Neural cell (in vitro differentiated cells): ENCODE measurements at regions not wholly inside any gene's neighbourhood (a gene's known extent, or its start where the extent isn't known, plus 50 kb on each side); places are given as distances from the start of the nearest gene placed in this dataset.

ENCODE experiments used
- H2AFZ ChIP-seq: fragments of 200-600, 300-800 bp; sonication (generic), shearing (Covaris generic); 2 replicates; pipeline ENCODE4 v1.6.0; 2014; ENCODE audit warnings: low read depth, mild to moderate bottlenecking, antibody characterized with exemption, low read length, moderate library complexity
- H3F3A ChIP-seq: fragments of 200-600 bp; shearing (Covaris generic); 2 replicates; pipeline ENCODE4 v1.6.1; 2016; ENCODE audit warnings: mild to moderate bottlenecking, moderate library complexity, mixed read lengths, antibody characterized with exemption, low read length; ENCODE audit not compliant: insufficient read depth, poor library complexity, severe bottlenecking
- H3K27ac ChIP-seq: fragments of 200-600, 300-800 bp; sonication (generic), shearing (Covaris generic); 2 replicates; pipeline ENCODE4 v1.5.1; 2014; ENCODE audit warnings: mild to moderate bottlenecking, low read length, moderate library complexity
- H3K27me3 ChIP-seq: fragments of 300-800, 200-600 bp; sonication (generic), shearing (Covaris generic); 2 replicates; pipeline ENCODE4 v1.6.0; 2014; ENCODE audit warnings: mild to moderate bottlenecking, low read depth, low read length, moderate library complexity; ENCODE audit not compliant: insufficient read depth
- H3K36me3 ChIP-seq: fragments of 300-800, 200-600 bp; sonication (generic), shearing (Covaris generic); 2 replicates; pipeline ENCODE4 v1.5.1; 2014; ENCODE audit warnings: mild to moderate bottlenecking, antibody characterized with exemption, low read length, moderate library complexity; ENCODE audit not compliant: insufficient read depth
- H3K4me2 ChIP-seq: fragments of 300-800, 200-600 bp; sonication (generic), shearing (Covaris generic); 2 replicates; pipeline ENCODE4 v1.6.0; 2014; ENCODE audit warnings: mild to moderate bottlenecking, low read length
- H3K4me3 ChIP-seq: fragments of 300-800, 200-600 bp; sonication (generic), shearing (Covaris generic); 2 replicates; pipeline ENCODE4 v1.5.1; 2014; ENCODE audit warnings: mild to moderate bottlenecking, low read length, moderate library complexity
- H3K79me2 ChIP-seq: fragments of 200-600 bp; shearing (Covaris generic); replicated peaks from 2 replicates; pipeline ENCODE4 v1.6.0; 2014; ENCODE audit warnings: mild to moderate bottlenecking, low read length, moderate library complexity; ENCODE audit not compliant: insufficient read depth
- H3K9ac ChIP-seq: fragments of 300-800, 200-600 bp; sonication (generic), shearing (Covaris generic); 2 replicates; pipeline ENCODE4 v1.6.1; 2016; ENCODE audit warnings: mild to moderate bottlenecking, low read length, mixed read lengths
- H3K9me2 ChIP-seq: fragments of 200-600 bp; shearing (Covaris generic); 2 replicates; pipeline ENCODE4 v1.6.1; 2016; ENCODE audit warnings: mild to moderate bottlenecking, low read length, mixed read lengths; ENCODE audit not compliant: insufficient read depth
- H3K9me3 ChIP-seq: fragments of 200-600, 300-800 bp; sonication (generic), shearing (Covaris generic); 2 replicates; pipeline ENCODE4 v1.6.1; 2016; ENCODE audit warnings: mild to moderate bottlenecking, mixed run types, low read length, moderate library complexity, mixed read lengths
- H4K20me1 ChIP-seq: fragments of 200-600 bp; shearing (Covaris generic); 2 replicates; pipeline ENCODE4 v1.6.1; 2016; ENCODE audit warnings: mild to moderate bottlenecking, mixed run types; ENCODE audit not compliant: insufficient read depth
- EP300 ChIP-seq: fragments of 450-650 bp; conservative IDR thresholded peaks from 2 replicates; pipeline ENCODE4 v1.6.1; 2014; ENCODE audit warnings: antibody characterized with exemption, mild to moderate bottlenecking, moderate library complexity; ENCODE audit not compliant: poor library complexity, severe bottlenecking
- EZH2 ChIP-seq: fragments of 200-600, 300-800 bp; shearing (Covaris generic), sonication (generic); IDR thresholded peaks from 2 replicates; pipeline ENCODE4 v1.6.1; 2014; ENCODE audit warnings: antibody characterized with exemption, low read length, borderline replicate concordance, mild to moderate bottlenecking; ENCODE audit not compliant: insufficient read depth, poor library complexity, severe bottlenecking
- MXI1 ChIP-seq: fragments of 450-650 bp; conservative IDR thresholded peaks from 2 replicates; pipeline ENCODE4 v1.6.1; 2014; ENCODE audit warnings: antibody characterized with exemption, mild to moderate bottlenecking; ENCODE audit not compliant: poor library complexity, severe bottlenecking
- POLR2AphosphoS5 ChIP-seq: IDR thresholded peaks from 2 replicates; pipeline ENCODE4 v1.6.1; 2012
- RAD21 ChIP-seq: fragments of 450-650 bp; conservative IDR thresholded peaks from 2 replicates; pipeline ENCODE4 v1.6.1; 2014; ENCODE audit warnings: antibody characterized with exemption, mild to moderate bottlenecking, moderate library complexity
- SMC3 ChIP-seq: fragments of 450-650 bp; conservative IDR thresholded peaks from 2 replicates; pipeline ENCODE4 v1.6.1; 2014; ENCODE audit warnings: antibody characterized with exemption, mild to moderate bottlenecking, moderate library complexity; ENCODE audit not compliant: poor library complexity
- TAF1 ChIP-seq: IDR thresholded peaks from 2 replicates; pipeline ENCODE4 v1.6.1; 2012; ENCODE audit warnings: low read depth
- TF ChIP-seq, protein P1 (sequence below): fragments of 450-650 bp; IDR thresholded peaks from 2 replicates; pipeline ENCODE4 v1.5.1; 2014; ENCODE audit warnings: antibody characterized with exemption, mild to moderate bottlenecking, moderate library complexity; ENCODE audit not compliant: poor library complexity, severe bottlenecking
- TF ChIP-seq, protein P2 (sequence below): IDR thresholded peaks from 2 replicates; pipeline ENCODE4 v1.6.1; 2012; ENCODE audit warnings: borderline replicate concordance

DNA sequence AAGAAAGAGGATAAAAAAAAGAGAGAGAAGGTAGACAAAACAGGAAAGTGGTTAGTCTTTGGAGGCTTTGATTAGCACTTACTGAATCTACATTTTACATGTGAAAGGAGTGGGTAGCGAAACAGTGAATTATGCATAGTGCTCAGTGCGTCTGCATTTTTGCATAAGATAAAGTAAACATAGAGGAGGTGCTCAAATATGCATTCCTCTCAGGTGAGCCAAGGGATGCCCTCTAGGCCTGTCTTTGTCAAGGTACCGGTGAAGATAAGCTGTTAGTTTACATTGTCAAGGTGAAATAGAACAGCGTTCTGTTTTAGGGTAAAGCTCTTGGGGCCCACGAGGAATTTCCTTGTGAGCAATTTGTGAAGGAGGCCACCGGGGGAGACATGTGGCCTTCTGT, 260.6 kb downstream of the TRIML1 start:
- Histone ChIP-seq H3K9me2 (no peaks in the 10 kb centered on the region), H3F3A (no peaks in the 10 kb centered on the region), H3K27me3 (no peaks in the 10 kb centered on the region), H3K9me3 (no peaks in the 10 kb centered on the region), H4K20me1 (no peaks in the 10 kb centered on the region), H2AFZ (no peak overlapping the region), H3K9ac (no peak overlapping the region), H3K79me2 (no peaks in the 10 kb centered on the region), H3K4me3 (no peak overlapping the region), H3K27ac (no peak overlapping the region), H3K4me2 (no peak overlapping the region), H3K36me3 (no peaks in the 10 kb centered on the region)
- TF ChIP-seq EP300 (no peak), RAD21 (no peak), SMC3 (no peak), POLR2AphosphoS5 (no peak), MXI1 (no peak), TAF1 (no peak), EZH2 (no peak)
- TF ChIP-seq, protein P1, sequence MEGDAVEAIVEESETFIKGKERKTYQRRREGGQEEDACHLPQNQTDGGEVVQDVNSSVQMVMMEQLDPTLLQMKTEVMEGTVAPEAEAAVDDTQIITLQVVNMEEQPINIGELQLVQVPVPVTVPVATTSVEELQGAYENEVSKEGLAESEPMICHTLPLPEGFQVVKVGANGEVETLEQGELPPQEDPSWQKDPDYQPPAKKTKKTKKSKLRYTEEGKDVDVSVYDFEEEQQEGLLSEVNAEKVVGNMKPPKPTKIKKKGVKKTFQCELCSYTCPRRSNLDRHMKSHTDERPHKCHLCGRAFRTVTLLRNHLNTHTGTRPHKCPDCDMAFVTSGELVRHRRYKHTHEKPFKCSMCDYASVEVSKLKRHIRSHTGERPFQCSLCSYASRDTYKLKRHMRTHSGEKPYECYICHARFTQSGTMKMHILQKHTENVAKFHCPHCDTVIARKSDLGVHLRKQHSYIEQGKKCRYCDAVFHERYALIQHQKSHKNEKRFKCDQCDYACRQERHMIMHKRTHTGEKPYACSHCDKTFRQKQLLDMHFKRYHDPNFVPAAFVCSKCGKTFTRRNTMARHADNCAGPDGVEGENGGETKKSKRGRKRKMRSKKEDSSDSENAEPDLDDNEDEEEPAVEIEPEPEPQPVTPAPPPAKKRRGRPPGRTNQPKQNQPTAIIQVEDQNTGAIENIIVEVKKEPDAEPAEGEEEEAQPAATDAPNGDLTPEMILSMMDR, result no peak
- TF ChIP-seq, protein P2, sequence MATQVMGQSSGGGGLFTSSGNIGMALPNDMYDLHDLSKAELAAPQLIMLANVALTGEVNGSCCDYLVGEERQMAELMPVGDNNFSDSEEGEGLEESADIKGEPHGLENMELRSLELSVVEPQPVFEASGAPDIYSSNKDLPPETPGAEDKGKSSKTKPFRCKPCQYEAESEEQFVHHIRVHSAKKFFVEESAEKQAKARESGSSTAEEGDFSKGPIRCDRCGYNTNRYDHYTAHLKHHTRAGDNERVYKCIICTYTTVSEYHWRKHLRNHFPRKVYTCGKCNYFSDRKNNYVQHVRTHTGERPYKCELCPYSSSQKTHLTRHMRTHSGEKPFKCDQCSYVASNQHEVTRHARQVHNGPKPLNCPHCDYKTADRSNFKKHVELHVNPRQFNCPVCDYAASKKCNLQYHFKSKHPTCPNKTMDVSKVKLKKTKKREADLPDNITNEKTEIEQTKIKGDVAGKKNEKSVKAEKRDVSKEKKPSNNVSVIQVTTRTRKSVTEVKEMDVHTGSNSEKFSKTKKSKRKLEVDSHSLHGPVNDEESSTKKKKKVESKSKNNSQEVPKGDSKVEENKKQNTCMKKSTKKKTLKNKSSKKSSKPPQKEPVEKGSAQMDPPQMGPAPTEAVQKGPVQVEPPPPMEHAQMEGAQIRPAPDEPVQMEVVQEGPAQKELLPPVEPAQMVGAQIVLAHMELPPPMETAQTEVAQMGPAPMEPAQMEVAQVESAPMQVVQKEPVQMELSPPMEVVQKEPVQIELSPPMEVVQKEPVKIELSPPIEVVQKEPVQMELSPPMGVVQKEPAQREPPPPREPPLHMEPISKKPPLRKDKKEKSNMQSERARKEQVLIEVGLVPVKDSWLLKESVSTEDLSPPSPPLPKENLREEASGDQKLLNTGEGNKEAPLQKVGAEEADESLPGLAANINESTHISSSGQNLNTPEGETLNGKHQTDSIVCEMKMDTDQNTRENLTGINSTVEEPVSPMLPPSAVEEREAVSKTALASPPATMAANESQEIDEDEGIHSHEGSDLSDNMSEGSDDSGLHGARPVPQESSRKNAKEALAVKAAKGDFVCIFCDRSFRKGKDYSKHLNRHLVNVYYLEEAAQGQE, result no peak

DNA sequence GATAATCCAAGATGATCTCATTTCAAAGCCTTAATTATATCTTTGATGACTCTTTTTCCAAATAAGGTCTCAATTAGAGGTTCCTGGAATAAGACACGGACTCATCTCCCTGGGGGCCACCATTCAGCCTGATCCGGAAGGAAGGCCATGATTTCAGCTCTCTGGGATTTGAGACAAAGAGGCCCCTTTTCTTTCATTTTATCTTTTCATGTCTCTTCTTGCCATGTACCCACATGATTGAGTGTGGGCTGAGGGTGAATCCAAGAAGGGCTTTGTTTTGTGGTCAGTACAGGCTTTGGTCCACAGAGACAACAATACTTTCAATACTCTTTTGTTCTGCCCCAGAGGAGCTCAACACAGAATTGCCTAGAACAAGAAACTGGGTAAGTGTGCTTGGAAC, 261.2 kb downstream of the TRIML1 start:
- H3K27me3 ChIP-seq, result no peaks in the 10 kb centered on the region
- TF ChIP-seq EZH2 (no peak), POLR2AphosphoS5 (no peak), RAD21 (no peak), MXI1 (no peak), EP300 (no peak), TAF1 (no peak), SMC3 (no peak)
- TF ChIP-seq, protein P2, result no peak
- TF ChIP-seq, protein P1, result no peak
- no peaks in the 10 kb centered on the region for H3K36me3 ChIP-seq
- no peaks in the 10 kb centered on the region for H3F3A ChIP-seq
- H3K79me2 ChIP-seq, result no peaks in the 10 kb centered on the region
- H3K9me3 ChIP-seq, result no peaks in the 10 kb centered on the region
- no peak overlapping the region for H3K27ac ChIP-seq
- H3K4me2 ChIP-seq, result no peak overlapping the region
- H2AFZ ChIP-seq, result no peak overlapping the region
- no peak overlapping the region for H3K4me3 ChIP-seq
- no peaks in the 10 kb centered on the region for H4K20me1 ChIP-seq
- no peak overlapping the region for H3K9ac ChIP-seq
- H3K9me2 ChIP-seq, result no peaks in the 10 kb centered on the region
